Keratinocyte (primary cell): ENCODE measurements at regions not wholly inside any gene's neighbourhood (a gene's known extent, or its start where the extent isn't known, plus 50 kb on each side); places are given as distances from the start of the nearest gene placed in this dataset.
"Not testable (repeated sequence)": the region's sequence is repeated elsewhere in the genome, so short reads cannot be mapped to it uniquely, and the experiment has no call there.

ENCODE experiments used
- DNase-seq: peaks from one replicate; pipeline ENCODE4 v3.0.0-alpha.2; 2011; ENCODE audit warnings: low read depth, missing footprints, low spot score
- FAIRE-seq: peaks from 2 replicates; lab custom pipeline; 2011; peaks lifted over from hg19 to GRCh38; lab: Jason Lieb, UNC
- H2AFZ ChIP-seq: 2 replicates; pipeline ENCODE4 v1.6.0; 2012; ENCODE audit warnings: low read length, control low read depth, inconsistent platforms; ENCODE audit not compliant: control insufficient read depth
- H3K27ac ChIP-seq: 2 replicates; pipeline ENCODE4 v1.5.1; 2011; ENCODE audit warnings: low read length; ENCODE audit not compliant: control insufficient read depth, insufficient read depth
- H3K27me3 ChIP-seq: 3 replicates; pipeline ENCODE4 v1.6.0; 2011; ENCODE audit warnings: low read length; ENCODE audit not compliant: control insufficient read depth, insufficient read depth; ENCODE audit errors: extremely low read depth
- H3K36me3 ChIP-seq, 2 experiments: 2 replicates in 1 of 2; 3 replicates in 1 of 2; pipeline ENCODE4 v1.5.1; 2011; ENCODE audit warnings: low read length in 2 of 2, mild to moderate bottlenecking in 1 of 2; ENCODE audit not compliant: control insufficient read depth in 2 of 2, insufficient read depth in 2 of 2; ENCODE audit errors: extremely low read depth in 1 of 2
- H3K4me1 ChIP-seq: 3 replicates; pipeline ENCODE4 v1.5.1; 2011; ENCODE audit warnings: low read length; ENCODE audit not compliant: control insufficient read depth, insufficient read depth; ENCODE audit errors: extremely low read depth
- H3K4me2 ChIP-seq: 3 replicates; pipeline ENCODE4 v1.6.0; 2011; ENCODE audit warnings: low read depth, low read length; ENCODE audit not compliant: control insufficient read depth, insufficient read depth; ENCODE audit errors: extremely low read depth
- H3K4me3 ChIP-seq, 3 experiments: fragments of 200-600 bp in 1 of 3; sonication (generic) in 1 of 3; 2 replicates in 2 of 3; 3 replicates in 1 of 3; pipeline ENCODE4 v1.5.1; 2011 to 2016; ENCODE audit warnings: low read length in 3 of 3, mild to moderate bottlenecking in 3 of 3, control low read depth in 2 of 3, inconsistent platforms in 1 of 3, low read depth in 1 of 3, mixed read lengths in 1 of 3, mixed run types in 1 of 3, moderate library complexity in 1 of 3; ENCODE audit not compliant: control insufficient read depth in 2 of 3, insufficient read depth in 2 of 3; ENCODE audit errors: extremely low read depth in 1 of 3
- H3K79me2 ChIP-seq: 2 replicates; pipeline ENCODE4 v1.6.0; 2012; ENCODE audit warnings: low read length; ENCODE audit not compliant: control insufficient read depth, insufficient read depth
- H3K9ac ChIP-seq: 3 replicates; pipeline ENCODE4 v1.6.0; 2011; ENCODE audit warnings: low read length; ENCODE audit not compliant: control insufficient read depth, insufficient read depth; ENCODE audit errors: extremely low read depth
- H3K9me1 ChIP-seq: 3 replicates; pipeline ENCODE4 v1.6.0; 2011; ENCODE audit warnings: low read length; ENCODE audit not compliant: control insufficient read depth, insufficient read depth; ENCODE audit errors: extremely low read depth
- H3K9me3 ChIP-seq: 2 replicates; pipeline ENCODE4 v1.5.1; 2012; ENCODE audit warnings: low read depth, low read length; ENCODE audit not compliant: control insufficient read depth
- H4K20me1 ChIP-seq: 3 replicates; pipeline ENCODE4 v1.6.0; 2011; ENCODE audit warnings: low read length; ENCODE audit not compliant: control insufficient read depth, insufficient read depth; ENCODE audit errors: extremely low read depth
- CTCF ChIP-seq, 3 experiments: IDR thresholded peaks in 1 of 3; conservative IDR thresholded peaks in 1 of 3; optimal IDR thresholded peaks in 1 of 3; 2 replicates in 2 of 3; 3 replicates in 1 of 3; pipeline versions ENCODE3 to v1.5.1; 2011; ENCODE audit warnings: low read length in 3 of 3, mild to moderate bottlenecking in 3 of 3, moderate library complexity in 2 of 3, control low read depth in 1 of 3, inconsistent platforms in 1 of 3; ENCODE audit not compliant: insufficient read depth in 2 of 3; ENCODE audit errors: extremely low read depth in 1 of 3
- EZH2 ChIP-seq: IDR thresholded peaks from one replicate; pipeline ENCODE4 v1.6.1; 2012; ENCODE audit warnings: inconsistent platforms, mild to moderate bottlenecking, low read length, moderate library complexity
- dilution Hi-C: fragments of 300-500 bp; cut with MboI; formaldehyde crosslinking; loops from one replicate; pipeline ENCODE4 v1.7.0; 2020; ENCODE audit warnings: low sequenced_read_pairs; ENCODE audit not compliant: extremely low pct_ligation_motif_present

DNA sequence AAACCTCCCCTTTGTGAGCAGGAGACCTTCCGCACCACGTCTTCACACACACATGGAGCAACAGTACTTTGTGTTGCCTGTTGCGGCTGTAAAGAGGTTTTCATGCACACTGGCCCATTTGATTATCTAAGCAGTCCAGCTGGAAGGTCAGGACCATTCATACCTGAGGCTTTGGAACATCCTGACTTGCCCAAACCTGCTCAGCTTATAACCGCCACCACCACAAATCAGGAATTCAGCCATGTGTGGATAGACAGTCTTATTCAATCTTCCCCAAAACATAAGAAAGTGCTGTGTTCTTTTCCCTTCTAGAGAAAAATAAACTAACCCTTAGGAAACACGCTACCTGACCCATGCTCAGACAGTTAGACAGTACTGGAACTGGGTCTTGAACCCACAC, 81.6 kb upstream of the XYLT1 start:
- dilution Hi-C loops: no loop called here
- FAIRE-seq (peak; percentile 95), DNase-seq (peak; percentile 87)
- peak overlapping the region; percentile 80 for H3K27ac ChIP-seq
- H3K27me3 ChIP-seq: no peaks in the 10 kb centered on the region
- peak overlapping the region; percentile 73 for H3K4me2 ChIP-seq
- peak overlapping the region; percentile 62 for H3K9ac ChIP-seq
- no peaks in the 10 kb centered on the region for H4K20me1 ChIP-seq
- H3K9me1 ChIP-seq: no peaks in the 10 kb centered on the region
- H3K36me3 ChIP-seq: no peaks in the 10 kb centered on the region
- peaks cover 46% of the 10 kb centered on the region for H3K4me1 ChIP-seq
- H3K79me2 ChIP-seq: no peaks in the 10 kb centered on the region
- TF ChIP-seq EZH2 (no peak), CTCF (optimal IDR thresholded peaks at IDR 0.05 in 1 of 3, IDR thresholded peaks at IDR 0.05 in 1 of 3, conservative IDR thresholded peaks at IDR 0.05 in 1 of 3; ENCODE audit: extremely low read depth in 1 of 3, insufficient read depth in 2 of 3, low read length in 3 of 3) (no peak)
- H3K4me3 ChIP-seq: peak overlapping the region in 1 of 3 experiments; percentile 42
- no peaks in the 10 kb centered on the region for H3K9me3 ChIP-seq
- peak overlapping the region; percentile 58 for H2AFZ ChIP-seq

DNA sequence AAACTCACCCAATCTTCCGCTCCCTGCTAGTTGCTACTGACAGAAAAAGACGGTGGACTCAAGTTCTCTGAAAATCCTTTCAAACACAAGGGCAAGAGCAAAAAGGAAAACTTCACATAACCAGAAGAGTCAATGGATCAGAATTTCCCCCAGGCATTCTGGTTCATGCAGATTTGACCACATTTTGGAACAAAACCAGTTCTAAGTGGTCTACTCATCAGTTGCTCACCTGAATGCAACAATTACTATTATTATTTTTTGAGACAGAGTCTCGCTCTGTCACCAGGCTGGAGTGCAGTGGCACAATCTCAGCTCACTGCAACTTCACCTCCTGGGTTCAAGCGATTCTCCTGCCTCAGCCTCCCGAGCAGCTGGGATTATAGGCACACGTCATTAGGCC, 80.9 kb upstream of the XYLT1 start:
- H3K9me1 ChIP-seq, H3K27me3 ChIP-seq, H3K4me3 ChIP-seq, H3K36me3 ChIP-seq, H4K20me1 ChIP-seq, H3K79me2 ChIP-seq, H3K9me3 ChIP-seq, dilution Hi-C loops: not testable (repeated sequence)
- Histone ChIP-seq H3K4me2 (peak overlapping the region; percentile 73), H3K4me1 (peaks cover 45% of the 10 kb centered on the region), H3K9ac (peak overlapping the region; percentile 10), H2AFZ (peak overlapping the region; percentile 45), H3K27ac (peak overlapping the region; percentile 80)
- DNase-seq (peak; percentile 91), FAIRE-seq (peak; percentile 87)

GRCh38 chr16:17548825-17549224, 78.1 kb upstream of the XYLT1 start:
- Histone ChIP-seq H3K4me2 (no peak overlapping the region), H3K9ac (no peak overlapping the region), H2AFZ (no peak overlapping the region), H3K36me3 (no peaks in the 10 kb centered on the region), H3K9me1 (no peaks in the 10 kb centered on the region), H3K27ac (no peak overlapping the region), H3K9me3 (no peaks in the 10 kb centered on the region), H3K4me1 (peaks cover 25% of the 10 kb centered on the region), H3K27me3 (no peaks in the 10 kb centered on the region), H3K79me2 (no peaks in the 10 kb centered on the region), H3K4me3 (no peak overlapping the region), H4K20me1 (no peaks in the 10 kb centered on the region)
- TF ChIP-seq CTCF (optimal IDR thresholded peaks at IDR 0.05 in 1 of 3, IDR thresholded peaks at IDR 0.05 in 1 of 3, conservative IDR thresholded peaks at IDR 0.05 in 1 of 3; ENCODE audit: extremely low read depth in 1 of 3, insufficient read depth in 2 of 3, low read length in 3 of 3) (no peak), EZH2 (no peak)
- DNase-seq (no peak), FAIRE-seq (no peak)
- dilution Hi-C loops: no loop called here
